NCI-H1092 (cell line): ENCODE measurements at regions not wholly inside any gene's neighbourhood (a gene's known extent, or its start where the extent isn't known, plus 50 kb on each side); places are given as distances from the start of the nearest gene placed in this dataset.
A peak's percentile ranks its signal among the peaks of the same experiment; 100 is the strongest.
"Not testable (repeated sequence)": the region's sequence is repeated elsewhere in the genome, so short reads cannot be mapped to it uniquely, and the experiment has no call there.

Experiments used
- DNase-seq: peaks from one replicate; lab custom pipeline; 2025; lab: John Stamatoyannopoulos, UW

- not testable (repeated sequence) for DNase-seq
Observed at GRCh38 chr1:66424530-66424929, 109.4 kb upstream of the SGIP1 start.

GRCh38 chr1:66426239-66426853, 107.6 kb upstream of the SGIP1 start:
- DNase-seq, result no peak

GRCh38 chr1:66430815-66431214, 103.1 kb upstream of the SGIP1 start:
- not testable (repeated sequence) for DNase-seq

- no peak for DNase-seq
Observed at GRCh38 chr1:66431999-66432398, 102.0 kb upstream of the SGIP1 start.

- DNase-seq, result no peak
Observed at GRCh38 chr1:66433611-66434010, 100.3 kb upstream of the SGIP1 start.

- DNase-seq, result no peak
Observed at GRCh38 chr1:66434096-66434495, 99.9 kb upstream of the SGIP1 start.

- DNase-seq, result no peak
Observed at GRCh38 chr1:66435541-66435940, 98.4 kb upstream of the SGIP1 start.

- DNase-seq, result no peak
Observed at GRCh38 chr1:66436378-66437135, 97.4 kb upstream of the SGIP1 start.

GRCh38 chr1:66437136-66437401, 96.9 kb upstream of the SGIP1 start:
- DNase-seq, result no peak

- no peak for DNase-seq
Observed at GRCh38 chr1:66438062-66438461, 95.9 kb upstream of the SGIP1 start.

- DNase-seq, result no peak
Observed at GRCh38 chr1:66438501-66438900, 95.5 kb upstream of the SGIP1 start.

- no peak for DNase-seq
Observed at GRCh38 chr1:66439031-66439740, 94.8 kb upstream of the SGIP1 start.

GRCh38 chr1:66443793-66444192, 90.2 kb upstream of the SGIP1 start:
- no peak for DNase-seq

- no peak for DNase-seq
Observed at GRCh38 chr1:66444438-66445265, 89.3 kb upstream of the SGIP1 start.

GRCh38 chr1:66445492-66446181, 88.3 kb upstream of the SGIP1 start:
- DNase-seq, result no peak

GRCh38 chr1:66446261-66447001, 87.5 kb upstream of the SGIP1 start:
- DNase-seq, result peak; percentile 13

- DNase-seq, result no peak
Observed at GRCh38 chr1:66450043-66450514, 83.9 kb upstream of the SGIP1 start.

GRCh38 chr1:66450847-66451246, 83.1 kb upstream of the SGIP1 start:
- DNase-seq, result no peak

- no peak for DNase-seq
Observed at GRCh38 chr1:66452162-66452561, 81.8 kb upstream of the SGIP1 start.

GRCh38 chr1:66452982-66453381, 81.0 kb upstream of the SGIP1 start:
- DNase-seq, result no peak

- DNase-seq, result no peak
Observed at GRCh38 chr1:66455446-66455845, 78.5 kb upstream of the SGIP1 start.
